ENCODE measurements at regions not wholly inside any gene's neighbourhood (a gene's known extent, or its start where the extent isn't known, plus 50 kb on each side); places are given as distances from the start of the nearest gene placed in this dataset.

DNA sequence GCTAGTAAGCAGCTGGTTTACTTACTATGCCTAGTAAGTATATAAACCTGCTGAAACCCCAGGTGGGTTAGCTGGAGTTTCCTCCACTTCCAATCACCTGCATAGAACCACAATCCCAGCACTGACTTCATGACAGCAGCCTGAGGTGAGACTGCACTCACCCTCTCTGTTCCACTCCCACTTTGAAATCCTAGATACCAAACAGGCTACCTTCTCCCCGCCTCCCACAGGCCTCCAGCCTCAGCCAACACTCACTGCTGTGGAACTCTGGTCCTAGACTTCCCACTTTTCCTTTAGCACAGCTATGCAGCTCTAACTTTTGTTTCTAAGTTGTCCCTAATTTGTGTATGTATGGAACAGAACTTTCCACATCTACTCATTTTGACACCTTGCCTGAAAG, 149.7 kb upstream of the ARID1B start (continued):
- TF ChIP-seq PATZ1 (CRISPR knock-in tag; IDR thresholded peaks at IDR 0.05; ENCODE audit: borderline replicate concordance) (no peak), ZNF70 (CRISPR knock-in tag; IDR thresholded peaks at IDR 0.05) (no peak)
- TF ChIP-seq, protein P1, sequence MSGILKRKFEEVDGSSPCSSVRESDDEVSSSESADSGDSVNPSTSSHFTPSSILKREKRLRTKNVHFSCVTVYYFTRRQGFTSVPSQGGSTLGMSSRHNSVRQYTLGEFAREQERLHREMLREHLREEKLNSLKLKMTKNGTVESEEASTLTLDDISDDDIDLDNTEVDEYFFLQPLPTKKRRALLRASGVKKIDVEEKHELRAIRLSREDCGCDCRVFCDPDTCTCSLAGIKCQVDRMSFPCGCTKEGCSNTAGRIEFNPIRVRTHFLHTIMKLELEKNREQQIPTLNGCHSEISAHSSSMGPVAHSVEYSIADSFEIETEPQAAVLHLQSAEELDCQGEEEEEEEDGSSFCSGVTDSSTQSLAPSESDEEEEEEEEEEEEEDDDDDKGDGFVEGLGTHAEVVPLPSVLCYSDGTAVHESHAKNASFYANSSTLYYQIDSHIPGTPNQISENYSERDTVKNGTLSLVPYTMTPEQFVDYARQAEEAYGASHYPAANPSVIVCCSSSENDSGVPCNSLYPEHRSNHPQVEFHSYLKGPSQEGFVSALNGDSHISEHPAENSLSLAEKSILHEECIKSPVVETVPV (CRISPR knock-in tag; IDR thresholded peaks at IDR 0.05): no peak

DNA sequence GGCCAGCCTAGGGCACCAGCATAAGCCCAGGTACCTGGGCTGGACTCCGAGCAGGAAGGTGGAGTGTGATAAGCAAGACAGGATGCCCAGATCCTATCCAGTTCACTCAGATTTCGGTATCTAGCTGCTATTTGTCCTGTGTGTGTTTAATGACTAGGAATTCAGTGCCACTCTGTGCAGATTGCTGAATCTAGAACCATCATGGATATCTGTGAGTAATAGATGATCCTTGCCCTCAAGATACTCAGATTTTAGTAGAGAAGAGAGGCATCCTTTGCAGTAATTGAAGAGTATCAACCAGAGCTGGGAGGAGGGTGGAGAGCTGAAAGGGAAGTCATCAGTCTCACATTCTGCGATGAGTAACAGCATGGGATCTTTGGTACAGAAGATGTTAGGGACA, 155.0 kb upstream of the ARID1B start:
- no peak for ATAC-seq
- TF ChIP-seq BACH2 (CRISPR knock-in tag; IDR thresholded peaks at IDR 0.05; ENCODE audit: borderline replicate concordance) (no peak), ZFP30 (CRISPR knock-in tag; IDR thresholded peaks at IDR 0.05) (no peak), PATZ1 (CRISPR knock-in tag; IDR thresholded peaks at IDR 0.05; ENCODE audit: borderline replicate concordance) (no peak), PPARA (CRISPR knock-in tag; IDR thresholded peaks at IDR 0.05; ENCODE audit: borderline replicate concordance) (no peak), ARNTL (CRISPR knock-in tag; IDR thresholded peaks at IDR 0.05; ENCODE audit: borderline replicate concordance, low read depth) (no peak), TCF4 (CRISPR knock-in tag; IDR thresholded peaks at IDR 0.05; ENCODE audit: borderline replicate concordance) (no peak), ZC3H10 (CRISPR knock-in tag; IDR thresholded peaks at IDR 0.05) (no peak), ESRRG (CRISPR knock-in tag; IDR thresholded peaks at IDR 0.05) (no peak), RARB (CRISPR knock-in tag; IDR thresholded peaks at IDR 0.05) (no peak), ZNF8 (CRISPR knock-in tag; IDR thresholded peaks at IDR 0.05) (no peak), GLIS3 (CRISPR knock-in tag; IDR thresholded peaks at IDR 0.05) (no peak), ZNF565 (CRISPR knock-in tag; conservative IDR thresholded peaks at IDR 0.05; ENCODE audit: low read depth) (no peak), ZNF70 (CRISPR knock-in tag; IDR thresholded peaks at IDR 0.05) (no peak), TSHZ2 (CRISPR knock-in tag; IDR thresholded peaks at IDR 0.05) (no peak), ISL1 (CRISPR knock-in tag; IDR thresholded peaks at IDR 0.05) (no peak), ZFP3 (CRISPR knock-in tag; IDR thresholded peaks at IDR 0.05) (no peak)
- TF ChIP-seq, protein P1 (CRISPR knock-in tag; IDR thresholded peaks at IDR 0.05): no peak

GRCh38 chr6:156620331-156620730, 156.8 kb upstream of the ARID1B start:
- ATAC-seq: no peak
- no peak for TF ChIP-seq TOX (CRISPR knock-in tag; IDR thresholded peaks at IDR 0.05; ENCODE audit: borderline replicate concordance)
- TF ChIP-seq ZFP30 (CRISPR knock-in tag; IDR thresholded peaks at IDR 0.05): no peak
- no peak for TF ChIP-seq ESRRG (CRISPR knock-in tag; IDR thresholded peaks at IDR 0.05)
- TF ChIP-seq, protein P1 (CRISPR knock-in tag; IDR thresholded peaks at IDR 0.05): no peak
- TF ChIP-seq CSDC2 (CRISPR knock-in tag; IDR thresholded peaks at IDR 0.05): no peak
- no peak for TF ChIP-seq GLIS3 (CRISPR knock-in tag; IDR thresholded peaks at IDR 0.05)
- TF ChIP-seq, protein P2, sequence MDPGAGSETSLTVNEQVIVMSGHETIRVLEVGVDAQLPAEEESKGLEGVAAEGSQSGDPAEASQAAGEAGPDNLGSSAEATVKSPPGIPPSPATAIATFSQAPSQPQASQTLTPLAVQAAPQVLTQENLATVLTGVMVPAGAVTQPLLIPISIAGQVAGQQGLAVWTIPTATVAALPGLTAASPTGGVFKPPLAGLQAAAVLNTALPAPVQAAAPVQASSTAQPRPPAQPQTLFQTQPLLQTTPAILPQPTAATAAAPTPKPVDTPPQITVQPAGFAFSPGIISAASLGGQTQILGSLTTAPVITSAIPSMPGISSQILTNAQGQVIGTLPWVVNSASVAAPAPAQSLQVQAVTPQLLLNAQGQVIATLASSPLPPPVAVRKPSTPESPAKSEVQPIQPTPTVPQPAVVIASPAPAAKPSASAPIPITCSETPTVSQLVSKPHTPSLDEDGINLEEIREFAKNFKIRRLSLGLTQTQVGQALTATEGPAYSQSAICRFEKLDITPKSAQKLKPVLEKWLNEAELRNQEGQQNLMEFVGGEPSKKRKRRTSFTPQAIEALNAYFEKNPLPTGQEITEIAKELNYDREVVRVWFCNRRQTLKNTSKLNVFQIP (CRISPR knock-in tag; IDR thresholded peaks at IDR 0.05; ENCODE audit: borderline replicate concordance, low read depth): no peak
- TF ChIP-seq, protein P3, sequence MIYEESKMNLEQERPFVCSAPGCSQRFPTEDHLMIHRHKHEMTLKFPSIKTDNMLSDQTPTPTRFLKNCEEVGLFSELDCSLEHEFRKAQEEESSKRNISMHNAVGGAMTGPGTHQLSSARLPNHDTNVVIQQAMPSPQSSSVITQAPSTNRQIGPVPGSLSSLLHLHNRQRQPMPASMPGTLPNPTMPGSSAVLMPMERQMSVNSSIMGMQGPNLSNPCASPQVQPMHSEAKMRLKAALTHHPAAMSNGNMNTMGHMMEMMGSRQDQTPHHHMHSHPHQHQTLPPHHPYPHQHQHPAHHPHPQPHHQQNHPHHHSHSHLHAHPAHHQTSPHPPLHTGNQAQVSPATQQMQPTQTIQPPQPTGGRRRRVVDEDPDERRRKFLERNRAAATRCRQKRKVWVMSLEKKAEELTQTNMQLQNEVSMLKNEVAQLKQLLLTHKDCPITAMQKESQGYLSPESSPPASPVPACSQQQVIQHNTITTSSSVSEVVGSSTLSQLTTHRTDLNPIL (CRISPR knock-in tag; IDR thresholded peaks at IDR 0.05; ENCODE audit: low read depth): no peak
